GM10248 (cell line): ENCODE measurements at regions not wholly inside any gene's neighbourhood (a gene's known extent, or its start where the extent isn't known, plus 50 kb on each side); places are given as distances from the start of the nearest gene placed in this dataset.

ENCODE experiments used
- CTCF ChIA-PET: fragments of 300-600 bp; sonication (Branson Sonifier 250); formaldehyde crosslinking; extraction: SDS; loops from one replicate; lab custom pipeline; 2021; ENCODE audit warnings: antibody characterized with exemption; lab: Yijun Ruan, JAX
- POLR2A ChIA-PET: fragments of 350-650 bp; sonication (Branson Sonifier 250); formaldehyde crosslinking; extraction: SDS; loops from one replicate; lab custom pipeline; 2020; ENCODE audit warnings: antibody characterized with exemption; lab: Yijun Ruan, JAX
- DNase-seq: peaks from one replicate; pipeline ENCODE4 v3.0.0; 2012; ENCODE audit errors: extremely low spot score
- TF ChIP-seq, protein P1 (sequence below): IDR thresholded peaks from 2 replicates; pipeline ENCODE4 v1.5.1; 2012; ENCODE audit warnings: mild to moderate bottlenecking, low read depth; ENCODE audit errors: extremely low read depth, missing control alignments, control extremely low read depth

DNA sequence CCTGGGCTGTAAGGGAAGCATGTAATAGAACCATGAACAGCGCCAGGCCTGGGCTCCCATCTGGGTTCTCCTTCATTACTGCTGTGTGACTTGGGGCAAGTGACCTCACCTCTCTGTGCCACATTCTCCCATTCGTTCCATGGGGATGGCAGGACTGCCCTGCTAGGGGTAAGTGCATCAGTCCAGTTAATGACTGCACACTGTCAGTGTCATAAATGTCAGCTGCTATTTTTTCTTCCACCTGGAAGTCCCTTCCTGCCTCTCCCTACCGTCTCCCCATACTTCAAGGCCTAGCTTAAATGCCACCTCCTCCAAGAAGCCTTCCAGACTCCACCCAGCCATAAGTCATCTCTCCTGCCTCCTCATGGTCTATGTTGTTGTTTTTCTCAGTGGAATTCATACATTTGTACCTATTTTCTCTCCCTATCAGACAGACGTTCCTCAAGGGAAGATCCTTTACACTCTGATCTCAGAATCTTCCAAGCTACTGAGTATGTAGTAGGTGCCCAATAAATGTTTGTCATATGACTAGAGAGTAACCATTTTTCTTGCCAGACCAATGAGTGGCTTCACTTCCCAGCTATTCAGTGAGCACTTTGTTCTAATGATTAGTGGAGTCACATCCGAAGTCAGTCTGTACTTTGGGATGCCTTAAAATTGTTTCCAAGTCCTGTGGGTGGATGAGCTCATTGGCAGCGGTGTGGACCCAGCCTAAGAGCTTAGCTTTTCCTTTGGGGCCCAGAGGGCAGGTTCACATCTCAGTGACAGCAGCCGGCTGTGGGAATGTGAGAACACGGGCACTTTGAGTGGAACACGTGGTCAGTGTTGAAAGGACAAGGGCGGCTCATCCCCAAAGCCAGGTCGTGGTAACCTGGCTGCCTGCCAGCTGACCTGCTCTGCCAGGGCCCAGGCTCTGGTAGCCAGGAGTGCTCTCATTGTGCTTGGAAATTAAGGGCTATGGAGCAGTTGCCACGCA is 147.5 kb upstream of the GSE1 start:
- POLR2A ChIA-PET: no interaction called here
- CTCF ChIA-PET: interaction anchor here (0.8 to 2.1 kb wide), 2 partner anchors 18 to 145 kb away, joined by 3 to 4 read pairs; no protein-coding TSS in a partner anchor
- TF ChIP-seq, protein P1, sequence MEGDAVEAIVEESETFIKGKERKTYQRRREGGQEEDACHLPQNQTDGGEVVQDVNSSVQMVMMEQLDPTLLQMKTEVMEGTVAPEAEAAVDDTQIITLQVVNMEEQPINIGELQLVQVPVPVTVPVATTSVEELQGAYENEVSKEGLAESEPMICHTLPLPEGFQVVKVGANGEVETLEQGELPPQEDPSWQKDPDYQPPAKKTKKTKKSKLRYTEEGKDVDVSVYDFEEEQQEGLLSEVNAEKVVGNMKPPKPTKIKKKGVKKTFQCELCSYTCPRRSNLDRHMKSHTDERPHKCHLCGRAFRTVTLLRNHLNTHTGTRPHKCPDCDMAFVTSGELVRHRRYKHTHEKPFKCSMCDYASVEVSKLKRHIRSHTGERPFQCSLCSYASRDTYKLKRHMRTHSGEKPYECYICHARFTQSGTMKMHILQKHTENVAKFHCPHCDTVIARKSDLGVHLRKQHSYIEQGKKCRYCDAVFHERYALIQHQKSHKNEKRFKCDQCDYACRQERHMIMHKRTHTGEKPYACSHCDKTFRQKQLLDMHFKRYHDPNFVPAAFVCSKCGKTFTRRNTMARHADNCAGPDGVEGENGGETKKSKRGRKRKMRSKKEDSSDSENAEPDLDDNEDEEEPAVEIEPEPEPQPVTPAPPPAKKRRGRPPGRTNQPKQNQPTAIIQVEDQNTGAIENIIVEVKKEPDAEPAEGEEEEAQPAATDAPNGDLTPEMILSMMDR: no peak
- no peak for DNase-seq

DNA sequence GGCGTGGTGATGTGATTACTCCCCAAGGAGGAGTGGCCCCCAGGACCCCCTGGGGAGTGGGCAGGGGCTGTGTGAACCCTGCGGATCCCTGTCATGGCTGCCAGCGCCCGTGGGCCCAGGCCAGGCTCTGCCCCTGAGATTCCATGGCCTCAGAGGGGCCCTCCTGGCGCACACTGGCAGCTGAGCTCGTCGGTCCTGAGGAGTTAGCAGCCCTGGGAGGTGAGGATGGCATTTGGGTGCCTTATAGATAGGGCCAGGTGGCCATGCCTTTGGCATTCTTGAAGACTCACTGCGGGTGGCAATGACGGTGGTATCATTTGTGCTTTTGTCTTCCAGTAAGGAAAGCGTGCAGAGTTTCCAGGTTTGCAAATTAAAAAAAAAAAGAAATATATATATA is 146.8 kb upstream of the GSE1 start:
- ChIA-PET CTCF (interaction anchor here (2.1 kb wide), 1 partner anchor 18 kb away, joined by 4 read pairs; no protein-coding TSS in a partner anchor), POLR2A (no interaction called here)
- DNase-seq: no peak
- TF ChIP-seq, protein P1: no peak

- no peak for DNase-seq
- ChIA-PET POLR2A (no interaction called here), CTCF (interaction anchor here (0.7 to 2.5 kb wide), 3 partner anchors 12 to 39 kb away, joined by 3 to 8 read pairs (median 4); no protein-coding TSS in a partner anchor)
- TF ChIP-seq, protein P1: no peak
Measured at GRCh38 chr16:85466989-85467388, 146.1 kb upstream of the GSE1 start.

GRCh38 chr16:85469929-85470590 is 143.1 kb upstream of the GSE1 start:
- DNase-seq: no peak
- TF ChIP-seq, protein P1: no peak
- ChIA-PET POLR2A (no interaction called here), CTCF (interaction anchor here (0.9 to 2.4 kb wide), 4 partner anchors 22 to 140 kb away, joined by 3 to 8 read pairs (median 3); no protein-coding TSS in a partner anchor)

- POLR2A ChIA-PET: no interaction called here
- CTCF ChIA-PET: interaction anchor here (0.9 to 2.4 kb wide), 3 partner anchors 23 to 196 kb away, joined by 3 to 8 read pairs (median 3); no protein-coding TSS in a partner anchor
- TF ChIP-seq, protein P1: no peak
- no peak for DNase-seq
Measured at GRCh38 chr16:85470873-85471272, 142.2 kb upstream of the GSE1 start.
